H1 (cell line): ENCODE measurements at regions not wholly inside any gene's neighbourhood (a gene's known extent, or its start where the extent isn't known, plus 50 kb on each side); places are given as distances from the start of the nearest gene placed in this dataset.

Experiments used
- CTCF ChIA-PET: fragments of 300-600 bp; sonication (Branson Sonifier 250); formaldehyde crosslinking; loops from one replicate; lab custom pipeline; 2021; ENCODE audit not compliant: partially characterized antibody; lab: Charles Lee
- POLR2A ChIA-PET: fragments of 300-600 bp; sonication (Branson Sonifier 250); formaldehyde crosslinking; loops from one replicate; lab custom pipeline; 2021; ENCODE audit warnings: inconsistent platforms; ENCODE audit not compliant: partially characterized antibody; lab: Charles Lee
- DNase-seq, 2 experiments: peaks; one replicate each; pipeline versions ENCODE4 v3.0.0 to v3.0.0-alpha.2; 2010 to 2022; ENCODE audit warnings: low spot score in 2 of 2, low read depth in 1 of 2, mixed read lengths in 1 of 2
- FAIRE-seq: peaks from 2 replicates; lab custom pipeline; 2011; peaks lifted over from hg19 to GRCh38; lab: Jason Lieb, UNC
- H2AFZ ChIP-seq: 2 replicates; pipeline ENCODE4 v1.8.1; 2012; ENCODE audit warnings: low read length, inconsistent platforms
- H2AK5ac ChIP-seq: 2 replicates; pipeline ENCODE4 v1.6.1; 2013; ENCODE audit warnings: low read depth, low read length
- H2BK120ac ChIP-seq: replicated peaks from 2 replicates; pipeline ENCODE3; 2013; ENCODE audit warnings: low read depth, low read length, inconsistent platforms
- H2BK12ac ChIP-seq: 2 replicates; pipeline ENCODE4 v1.6.1; 2013; ENCODE audit warnings: low read depth, low read length
- H2BK15ac ChIP-seq: 2 replicates; pipeline ENCODE4 v1.6.1; 2013; ENCODE audit warnings: low read length
- H2BK20ac ChIP-seq: 2 replicates; pipeline ENCODE4 v1.6.1; 2013; ENCODE audit warnings: low read length
- H2BK5ac ChIP-seq: 2 replicates; pipeline ENCODE4 v1.6.1; 2013; ENCODE audit warnings: low read depth, low read length
- H3K14ac ChIP-seq: 2 replicates; pipeline ENCODE4 v1.6.1; 2013; ENCODE audit warnings: inconsistent platforms; ENCODE audit not compliant: insufficient read length
- H3K18ac ChIP-seq: 2 replicates; pipeline ENCODE4 v1.6.1; 2013; ENCODE audit warnings: low read length; ENCODE audit errors: extremely low read depth
- H3K23ac ChIP-seq: 2 replicates; pipeline ENCODE4 v1.6.1; 2013; ENCODE audit warnings: inconsistent platforms; ENCODE audit not compliant: insufficient read length
- H3K23me2 ChIP-seq: 2 replicates; pipeline ENCODE4 v1.6.1; 2013; ENCODE audit warnings: low read depth, low read length
- H3K27ac ChIP-seq: 2 replicates; pipeline ENCODE4 v1.6.1; 2011; ENCODE audit warnings: low read depth, low read length, inconsistent platforms
- H3K27me3 ChIP-seq, 4 experiments: replicated peaks in 1 of 4; 1 replicate in 1 of 4; 2 replicates in 3 of 4; pipeline versions ENCODE4 v1.6.1 to v1.8.1; 2011 to 2013; ENCODE audit warnings: low read length in 3 of 4, mild to moderate bottlenecking in 3 of 4, inconsistent platforms in 2 of 4, mixed read lengths in 2 of 4, moderate library complexity in 1 of 4; ENCODE audit not compliant: control insufficient read depth in 3 of 4, insufficient read depth in 3 of 4; ENCODE audit errors: extremely low read depth in 1 of 4
- H3K36me3 ChIP-seq, 4 experiments: 2 replicates each; pipeline versions ENCODE4 v1.6.1 to v1.8.1; 2011 to 2013; ENCODE audit warnings: mild to moderate bottlenecking in 4 of 4, low read length in 3 of 4, moderate library complexity in 2 of 4, control low read depth in 1 of 4, inconsistent platforms in 1 of 4; ENCODE audit not compliant: insufficient read depth in 4 of 4, control insufficient read depth in 2 of 4
- H3K4ac ChIP-seq: replicated peaks from 2 replicates; pipeline ENCODE3; 2013; ENCODE audit warnings: low read length, low read depth, mixed read lengths, inconsistent platforms; ENCODE audit not compliant: insufficient read length
- H3K4me1 ChIP-seq, 4 experiments: replicated peaks in 1 of 4; 1 replicate in 1 of 4; 2 replicates in 3 of 4; pipeline versions ENCODE4 v1.6.1 to v1.8.1; 2011 to 2013; ENCODE audit warnings: low read length in 3 of 4, inconsistent platforms in 2 of 4, mixed read lengths in 1 of 4; ENCODE audit not compliant: insufficient read depth in 4 of 4, control insufficient read depth in 3 of 4
- H3K4me2 ChIP-seq, 2 experiments: 2 replicates each; pipeline versions ENCODE4 v1.6.1 to v1.8.1; 2011 to 2013; ENCODE audit warnings: low read depth in 2 of 2, low read length in 2 of 2, control low read depth in 1 of 2, inconsistent platforms in 1 of 2, mild to moderate bottlenecking in 1 of 2; ENCODE audit not compliant: insufficient read depth in 1 of 2
- H3K4me3 ChIP-seq, 4 experiments: fragments of 200-600, 300-600 bp in 1 of 4; sonication (generic), shearing (Covaris generic), sonication (Bioruptor Twin) in 1 of 4; 2 replicates each; pipeline versions ENCODE4 v1.5.1 to v1.8.1; 2011 to 2016; ENCODE audit warnings: low read length in 4 of 4, low read depth in 3 of 4, control low read depth in 2 of 4, inconsistent platforms in 2 of 4, mild to moderate bottlenecking in 2 of 4, mixed read lengths in 1 of 4, moderate library complexity in 1 of 4; ENCODE audit not compliant: insufficient read depth in 2 of 4; ENCODE audit errors: extremely low read depth in 1 of 4
- H3K56ac ChIP-seq: replicated peaks from 2 replicates; pipeline ENCODE3; 2013; ENCODE audit warnings: low read depth, mild to moderate bottlenecking, mixed read lengths, low read length, inconsistent platforms; ENCODE audit not compliant: insufficient read length
- H3K79me1 ChIP-seq: 2 replicates; pipeline ENCODE4 v1.6.1; 2013; ENCODE audit warnings: low read depth, low read length, control low read depth
- H3K79me2 ChIP-seq, 2 experiments: 2 replicates each; pipeline versions ENCODE4 v1.6.1 to v1.8.1; 2012 to 2013; ENCODE audit warnings: low read length in 2 of 2, mild to moderate bottlenecking in 2 of 2, inconsistent platforms in 1 of 2; ENCODE audit not compliant: insufficient read depth in 2 of 2, control insufficient read depth in 1 of 2
- H3K9ac ChIP-seq, 4 experiments: replicated peaks in 1 of 4; 1 replicate in 1 of 4; 2 replicates in 3 of 4; pipeline versions ENCODE4 v1.6.1 to v1.8.1; 2011 to 2013; ENCODE audit warnings: low read depth in 3 of 4, low read length in 3 of 4, control low read depth in 2 of 4, mild to moderate bottlenecking in 2 of 4, moderate library complexity in 2 of 4, inconsistent platforms in 1 of 4; ENCODE audit errors: extremely low read depth in 1 of 4
- H3K9me3 ChIP-seq, 2 experiments: 2 replicates each; pipeline versions ENCODE4 v1.6.1 to v1.8.1; 2012 to 2013; ENCODE audit warnings: mild to moderate bottlenecking in 2 of 2, moderate library complexity in 2 of 2, control low read depth in 1 of 2, inconsistent platforms in 1 of 2, low read depth in 1 of 2, low read length in 1 of 2, mixed read lengths in 1 of 2; ENCODE audit not compliant: insufficient read depth in 2 of 2
- H4K20me1 ChIP-seq, 2 experiments: replicated peaks in 1 of 2; 2 replicates each; pipeline versions ENCODE3 to v1.8.1; 2011 to 2013; ENCODE audit warnings: inconsistent platforms in 2 of 2, low read length in 2 of 2, mild to moderate bottlenecking in 1 of 2; ENCODE audit not compliant: insufficient read depth in 2 of 2, control insufficient read depth in 1 of 2
- H4K5ac ChIP-seq: 2 replicates; pipeline ENCODE4 v1.6.1; 2013; ENCODE audit warnings: low read length, low read depth, mixed read lengths, inconsistent platforms; ENCODE audit not compliant: insufficient read length
- H4K8ac ChIP-seq: 2 replicates; pipeline ENCODE4 v1.8.0; 2013; ENCODE audit warnings: mild to moderate bottlenecking, moderate library complexity, low read length, inconsistent platforms; ENCODE audit not compliant: insufficient read depth; ENCODE audit errors: extremely low read depth
- H4K91ac ChIP-seq: replicated peaks from 2 replicates; pipeline ENCODE3; 2013; ENCODE audit warnings: low read length, mixed read lengths, inconsistent platforms; ENCODE audit not compliant: insufficient read length
- CHD2 ChIP-seq: IDR thresholded peaks from 2 replicates; pipeline ENCODE4 v1.6.1; 2012; ENCODE audit warnings: low read length, improper control_type of control experiment
- EP300 ChIP-seq, 2 experiments: IDR thresholded peaks; 1 replicate in 1 of 2; 2 replicates in 1 of 2; pipeline ENCODE4 v1.6.1; 2011 to 2012; ENCODE audit warnings: low read depth in 2 of 2, low read length in 2 of 2, mild to moderate bottlenecking in 2 of 2, borderline replicate concordance in 1 of 2, inconsistent platforms in 1 of 2, moderate library complexity in 1 of 2
- PHF8 ChIP-seq: fragments of 200-600 bp; sonication (generic); conservative IDR thresholded peaks from 2 replicates; pipeline ENCODE4 v1.7.1; 2012; ENCODE audit warnings: low read depth, mild to moderate bottlenecking, inconsistent platforms, low read length, moderate library complexity
- RBBP5 ChIP-seq: IDR thresholded peaks from 2 replicates; pipeline ENCODE4 v1.7.1; 2012; ENCODE audit warnings: low read depth, mild to moderate bottlenecking, inconsistent platforms, low read length, moderate library complexity, borderline replicate concordance
- RFX5 ChIP-seq: IDR thresholded peaks from 2 replicates; pipeline ENCODE4 v1.6.1; 2011; ENCODE audit warnings: low read depth, low read length, improper control_type of control experiment, borderline replicate concordance
- SP1 ChIP-seq: IDR thresholded peaks from 2 replicates; pipeline ENCODE4 v1.6.1; 2011; ENCODE audit warnings: low read depth, low read length
- SP2 ChIP-seq: IDR thresholded peaks from 2 replicates; pipeline ENCODE4 v1.6.1; 2012; ENCODE audit warnings: mild to moderate bottlenecking, low read length, inconsistent platforms
- TBP ChIP-seq: IDR thresholded peaks from 2 replicates; pipeline ENCODE4 v1.6.1; 2011; ENCODE audit warnings: low read depth, low read length, improper control_type of control experiment
- WGBS, 2 experiments: shearing (Covaris generic) in 1 of 2; methylation state at CpG; one replicate each; pipeline versions ENCODE4 v1.1.6 to v1.1.7; 2013 to 2015; ENCODE audit warnings: low lambda C conversion rate in 2 of 2, mixed read lengths in 2 of 2, inconsistent platforms in 1 of 2, low coverage in 1 of 2, missing lambda C conversion rate in 1 of 2; ENCODE audit not compliant: insufficient replicate concordance in 2 of 2, insufficient coverage in 1 of 2, insufficient read length in 1 of 2; ENCODE audit errors: extremely low coverage in 1 of 2, missing lambda C conversion rate in 1 of 2; 5-methylcytosine and 5-hydroxymethylcytosine counted together
- TF ChIP-seq, protein P1 (sequence below): IDR thresholded peaks from 2 replicates; pipeline ENCODE4 v1.6.1; 2012; ENCODE audit warnings: inconsistent platforms

- TF ChIP-seq EP300 (IDR thresholded peaks at IDR 0.05; ENCODE audit: borderline replicate concordance in 1 of 2, low read depth in 2 of 2, low read length in 2 of 2) (no peak), SP2 (no peak), CHD2 (no peak), PHF8 (no peak), RBBP5 (no peak), SP1 (no peak), TBP (no peak), RFX5 (no peak)
- TF ChIP-seq, protein P1, sequence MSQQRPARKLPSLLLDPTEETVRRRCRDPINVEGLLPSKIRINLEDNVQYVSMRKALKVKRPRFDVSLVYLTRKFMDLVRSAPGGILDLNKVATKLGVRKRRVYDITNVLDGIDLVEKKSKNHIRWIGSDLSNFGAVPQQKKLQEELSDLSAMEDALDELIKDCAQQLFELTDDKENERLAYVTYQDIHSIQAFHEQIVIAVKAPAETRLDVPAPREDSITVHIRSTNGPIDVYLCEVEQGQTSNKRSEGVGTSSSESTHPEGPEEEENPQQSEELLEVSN = no peak
- TF ChIP-seq, all 59 proteins: peak for 0
- H3K36me3 ChIP-seq = no peaks in the 10 kb centered on the region; a peak in 1 of 8 replicates
- H3K79me1 ChIP-seq = no peaks in the 10 kb centered on the region
- no peak overlapping the region for H3K9ac ChIP-seq
- no peak overlapping the region for H3K18ac ChIP-seq
- POLR2A ChIA-PET = no interaction called here
- no peaks in the 10 kb centered on the region for H3K79me2 ChIP-seq
- no peak overlapping the region for H3K4me3 ChIP-seq
- H3K4me2 ChIP-seq = no peak overlapping the region
- H3K4me1 ChIP-seq = peaks cover 0 to 3% (median 0%) of the 10 kb centered on the region in 4 experiments; a peak in 1 of 7 replicates
- H2BK15ac ChIP-seq = no peak overlapping the region
- H2BK5ac ChIP-seq = no peak overlapping the region
- H3K23ac ChIP-seq = no peak overlapping the region
- DNase-seq (no peak), FAIRE-seq (no peak)
- H2BK20ac ChIP-seq = no peak overlapping the region
- no peaks in the 10 kb centered on the region for H4K20me1 ChIP-seq
- no peak overlapping the region for H4K91ac ChIP-seq
- H2AK5ac ChIP-seq = no peak overlapping the region
- H2AFZ ChIP-seq = no peak overlapping the region
- H3K4ac ChIP-seq = no peak overlapping the region
- no peak overlapping the region for H3K14ac ChIP-seq
- H2BK120ac ChIP-seq = no peak overlapping the region
- no peak overlapping the region for H4K5ac ChIP-seq
- 86% methylated on average over 5 of the region's 6 CpGs; no CpG with 5 or more reads in 1 of the 2 experiments for WGBS, 2 experiments
- CTCF ChIA-PET = interaction anchor here (0.6 to 1.4 kb wide), 2 partner anchors 9 to 442 kb away, joined by 3 to 4 read pairs; no protein-coding TSS in a partner anchor
- H3K23me2 ChIP-seq = peaks cover 4% of the 10 kb centered on the region; the same call in 1 of the 2 replicates
- no peak overlapping the region for H2BK12ac ChIP-seq
- no peak overlapping the region for H4K8ac ChIP-seq
- no peak overlapping the region for H3K27ac ChIP-seq
- H3K56ac ChIP-seq = no peak overlapping the region
- H3K27me3 ChIP-seq = no peaks in the 10 kb centered on the region
- no peaks in the 10 kb centered on the region for H3K9me3 ChIP-seq
These were observed 179.6 kb downstream of the TTLL2 start for GRCh38 chr6:167504385-167504961.
